Epithelial cell of esophagus (primary cell): ENCODE measurements at regions not wholly inside any gene's neighbourhood (a gene's known extent, or its start where the extent isn't known, plus 50 kb on each side); places are given as distances from the start of the nearest gene placed in this dataset.

ENCODE experiments used
- DNase-seq: peaks from one replicate; pipeline ENCODE4 v3.0.0; 2010; ENCODE audit warnings: low read depth
- H3K4me3 ChIP-seq: 2 replicates; pipeline ENCODE4 v1.5.1; 2011; ENCODE audit warnings: mild to moderate bottlenecking, low read length, control low read depth
- CTCF ChIP-seq: IDR thresholded peaks from 2 replicates; pipeline ENCODE4 v1.5.1; 2011; ENCODE audit warnings: low read depth, mild to moderate bottlenecking, low read length, control low read depth, inconsistent platforms; ENCODE audit not compliant: insufficient read depth; ENCODE audit errors: missing control alignments

GRCh38 chr7:21108182-21108581 is 319.7 kb upstream of the SP4 start:
- no peak overlapping the region for H3K4me3 ChIP-seq
- DNase-seq, result no peak
- TF ChIP-seq CTCF, result no peak

- H3K4me3 ChIP-seq, result no peak overlapping the region
- TF ChIP-seq CTCF, result no peak
- DNase-seq, result no peak
These were observed 314.1 kb upstream of the SP4 start for GRCh38 chr7:21113609-21114415.

GRCh38 chr7:21123586-21123985 is 304.3 kb upstream of the SP4 start:
- DNase-seq, result no peak

GRCh38 chr7:21125297-21125696 is 302.6 kb upstream of the SP4 start:
- H3K4me3 ChIP-seq, result no peak overlapping the region
- DNase-seq, result no peak
- TF ChIP-seq CTCF, result no peak

More at GRCh38 chr7:21123586-21123985, 304.3 kb upstream of the SP4 start:
- TF ChIP-seq CTCF, result no peak
- H3K4me3 ChIP-seq, result no peak overlapping the region

GRCh38 chr7:21128062-21128817 is 299.6 kb upstream of the SP4 start:
- H3K4me3 ChIP-seq, result no peak overlapping the region
- DNase-seq, result peak; percentile 62
- TF ChIP-seq CTCF, result no peak

GRCh38 chr7:21131897-21132296 is 296.0 kb upstream of the SP4 start:
- no peak for DNase-seq
- TF ChIP-seq CTCF, result no peak
- no peak overlapping the region for H3K4me3 ChIP-seq
